NCI-H748 treated with DMSO at 0.1 percent for 48 hours (cell line): ENCODE measurements at regions not wholly inside any gene's neighbourhood (a gene's known extent, or its start where the extent isn't known, plus 50 kb on each side); places are given as distances from the start of the nearest gene placed in this dataset.

Source experiments
- DNase-seq: peaks from one replicate; lab custom pipeline; 2025; lab: John Stamatoyannopoulos, UW

DNA sequence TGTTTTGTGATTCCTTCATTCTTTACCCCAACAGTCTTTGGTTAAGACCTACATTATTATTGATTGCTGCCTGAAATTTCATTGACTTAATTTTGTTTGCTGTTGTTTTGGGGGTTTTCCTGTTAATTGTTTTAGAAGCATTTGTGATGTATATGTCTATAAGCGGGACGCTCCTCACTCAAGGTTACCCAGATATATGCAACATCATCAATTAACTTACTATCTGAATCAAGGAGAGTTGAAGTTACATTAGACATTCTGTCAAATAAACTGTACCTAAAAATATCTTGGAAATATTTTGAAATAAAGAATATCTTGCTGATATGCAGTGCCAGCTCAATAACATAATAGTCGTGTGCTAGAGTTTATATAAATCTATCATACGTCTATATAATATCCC, 125.9 kb upstream of the CDH18 start:
- no peak for DNase-seq

DNA sequence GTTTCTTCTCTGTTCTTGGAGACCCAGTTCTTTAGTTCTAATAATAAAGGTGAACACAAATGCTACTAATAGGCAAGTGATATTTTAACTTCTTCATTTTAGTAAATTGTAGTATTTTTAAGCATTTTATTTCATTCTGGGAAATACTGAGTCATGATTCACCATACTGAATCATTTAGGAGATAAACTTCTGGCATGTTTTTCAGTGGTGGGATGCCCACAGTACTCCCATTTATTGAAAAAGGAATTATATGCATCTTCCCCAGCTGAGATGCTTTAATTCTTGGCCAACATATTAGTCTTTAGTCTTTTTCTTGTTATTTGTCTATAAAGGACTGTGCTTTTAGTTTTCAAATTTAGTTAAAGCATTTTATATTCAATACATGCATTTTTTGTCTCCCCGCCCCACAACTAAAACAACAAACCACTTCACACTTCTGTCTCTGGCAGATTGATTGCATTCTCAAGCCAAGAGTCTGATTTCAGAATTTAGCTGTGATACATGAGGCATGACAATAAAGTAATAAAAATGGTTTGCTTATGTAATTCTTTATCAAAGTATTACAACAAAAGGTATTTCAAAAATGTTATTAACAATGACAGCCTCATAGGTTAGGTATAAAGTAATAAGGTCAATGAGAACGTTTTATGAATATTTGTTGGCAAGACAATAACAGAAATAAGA, 125.2 kb upstream of the CDH18 start:
- peak; percentile 84 for DNase-seq

DNA sequence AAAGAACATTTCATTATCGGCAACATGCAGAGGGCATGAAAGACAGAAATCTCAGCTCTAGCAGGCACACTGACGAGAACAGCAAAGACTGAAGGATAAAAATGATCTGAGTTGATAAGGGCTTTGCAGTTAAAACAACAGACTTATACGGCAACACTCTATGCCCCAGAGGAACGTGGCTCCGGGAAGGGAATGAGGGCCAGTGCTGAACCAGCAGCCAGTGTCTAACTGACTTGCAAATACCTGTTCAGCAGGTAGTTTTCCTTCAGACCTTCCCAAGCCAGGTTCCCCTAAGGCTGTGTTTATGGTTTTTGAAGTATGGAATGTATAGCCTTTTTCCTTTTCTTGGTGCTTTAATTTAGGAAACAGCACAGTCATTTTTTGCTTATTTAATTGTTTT, 121.3 kb upstream of the CDH18 start:
- no peak for DNase-seq

DNA sequence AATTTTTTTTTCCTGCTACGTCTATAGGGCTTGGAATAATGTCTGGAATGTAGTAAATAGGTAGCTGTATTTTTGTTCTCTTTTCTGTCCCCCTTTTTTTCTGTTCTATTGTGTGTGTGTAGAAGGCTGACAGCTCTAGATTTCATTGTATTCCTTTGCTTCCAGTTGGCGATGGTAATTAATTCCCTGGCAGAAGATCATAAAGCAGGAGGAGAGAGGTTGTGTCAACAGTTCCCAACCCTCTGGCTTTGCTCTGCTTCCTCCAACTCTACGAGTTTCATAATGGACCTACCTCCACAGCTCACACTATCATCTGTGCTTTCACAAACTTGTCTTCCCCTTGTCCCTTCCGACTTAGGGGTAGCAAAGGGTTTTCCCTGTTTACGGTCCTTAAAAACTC, 117.9 kb upstream of the CDH18 start:
- DNase-seq, result peak; percentile 68

DNA sequence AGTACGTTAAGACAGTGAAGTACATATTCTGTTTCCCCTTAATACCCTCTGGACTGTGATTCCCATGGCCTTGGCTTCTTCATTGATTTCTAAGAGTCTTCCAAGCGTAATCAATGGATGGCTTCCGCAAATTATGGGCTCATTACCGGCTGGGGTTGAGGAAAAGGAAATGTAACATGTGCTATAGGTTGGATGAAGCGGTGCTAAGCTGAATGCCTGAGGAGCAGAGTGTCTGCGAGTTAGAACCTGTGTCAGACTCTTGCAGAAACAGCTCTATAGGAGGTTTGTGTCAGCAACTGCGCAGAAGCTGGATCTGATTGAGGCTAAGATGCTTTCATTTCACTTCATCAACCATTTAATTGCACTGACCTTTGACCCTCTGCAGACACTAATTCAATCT, 114.3 kb upstream of the CDH18 start:
- DNase-seq, result no peak

DNA sequence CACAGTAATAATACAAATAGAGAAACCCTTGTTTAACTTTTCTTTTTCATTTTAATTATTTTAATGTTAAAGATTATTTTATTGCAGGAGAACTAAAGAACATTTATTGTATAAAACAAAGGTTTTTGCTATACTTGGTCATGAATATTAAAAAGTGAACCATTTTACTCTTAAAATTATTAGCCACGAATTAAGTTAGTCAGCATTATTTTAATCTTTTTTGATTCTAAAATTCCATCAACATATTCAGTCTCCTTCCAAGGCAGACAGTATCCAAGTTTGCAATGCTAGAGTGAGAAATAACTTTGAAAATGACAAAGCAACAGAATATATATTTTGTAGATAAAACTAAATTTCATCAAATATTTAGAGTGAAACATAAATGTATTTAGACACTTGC, 110.7 kb upstream of the CDH18 start:
- no peak for DNase-seq

DNA sequence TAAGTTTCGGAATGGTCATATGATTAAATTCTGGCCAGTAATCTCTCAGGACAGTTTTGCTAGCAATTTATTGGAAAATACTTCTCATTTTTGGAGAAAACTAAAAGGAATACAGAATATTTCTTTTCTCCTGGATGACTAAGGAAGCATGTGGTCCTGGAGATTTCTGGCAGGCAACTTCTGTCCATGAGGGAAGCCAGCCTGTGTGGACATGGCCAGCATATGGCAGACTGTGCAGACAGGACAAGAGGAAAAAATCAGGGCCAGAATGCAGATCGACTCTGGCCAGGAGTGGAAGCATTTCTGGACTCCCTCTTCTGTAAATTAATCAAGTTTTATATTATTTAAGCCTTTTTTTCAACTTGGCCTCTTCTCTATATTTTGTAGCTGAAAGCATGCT, 100.4 kb upstream of the CDH18 start:
- no peak for DNase-seq

DNA sequence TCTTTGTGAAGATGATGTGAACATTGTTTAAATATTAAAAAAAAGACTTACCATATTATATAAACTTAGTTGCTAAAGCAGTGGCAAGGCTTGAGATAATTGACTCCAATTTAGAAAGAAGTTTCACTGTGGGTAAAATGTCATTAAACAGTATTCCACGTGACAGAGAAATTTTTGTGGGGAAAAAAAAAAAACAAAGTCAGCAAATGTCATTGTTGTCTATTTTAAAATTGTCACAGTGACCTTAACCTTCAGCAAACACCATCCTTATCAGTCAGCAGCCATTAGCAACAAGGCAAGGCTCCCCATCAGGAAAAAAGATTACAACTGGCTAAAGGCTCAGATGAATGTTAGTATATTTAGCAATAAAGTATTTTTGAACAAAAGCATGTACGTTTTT, 99.3 kb upstream of the CDH18 start:
- DNase-seq, result no peak

DNA sequence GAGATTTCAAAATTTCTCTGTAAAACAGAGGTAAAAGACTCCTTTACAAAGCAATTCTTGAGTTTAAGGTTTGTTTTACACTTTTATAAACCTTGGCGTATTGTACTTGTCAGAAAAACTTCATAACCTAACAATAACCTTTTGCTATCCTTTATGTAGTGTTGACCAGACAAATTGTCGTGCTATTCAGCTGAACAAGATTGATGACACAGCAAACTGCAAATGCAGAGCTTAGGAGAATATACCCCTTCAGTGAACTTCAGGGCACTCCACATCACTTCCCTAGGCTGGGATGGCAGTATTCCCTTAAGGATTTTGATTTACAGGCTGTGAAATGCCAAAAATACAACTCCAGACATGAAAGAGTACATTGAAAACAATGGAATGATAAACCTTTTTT, 89.2 kb upstream of the CDH18 start:
- no peak for DNase-seq

DNA sequence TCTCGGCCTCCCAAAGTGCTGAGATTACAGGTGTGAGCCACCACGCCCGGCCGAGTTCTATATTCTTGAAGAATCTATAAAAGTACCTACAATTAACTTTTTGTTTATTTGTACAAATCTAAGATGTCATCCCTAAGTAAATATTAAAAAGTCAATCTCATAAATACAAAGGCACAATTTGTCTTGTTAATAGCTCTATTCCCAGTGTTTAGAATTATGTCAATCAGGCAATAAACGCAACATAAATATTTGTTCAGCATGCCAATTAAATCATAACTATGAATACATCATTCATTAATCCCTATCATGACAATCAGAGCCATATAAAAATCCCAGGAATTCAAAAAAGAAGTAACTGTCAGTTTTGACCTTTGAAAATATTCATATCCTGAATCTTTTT, 68.9 kb upstream of the CDH18 start:
- DNase-seq, result no peak

DNA sequence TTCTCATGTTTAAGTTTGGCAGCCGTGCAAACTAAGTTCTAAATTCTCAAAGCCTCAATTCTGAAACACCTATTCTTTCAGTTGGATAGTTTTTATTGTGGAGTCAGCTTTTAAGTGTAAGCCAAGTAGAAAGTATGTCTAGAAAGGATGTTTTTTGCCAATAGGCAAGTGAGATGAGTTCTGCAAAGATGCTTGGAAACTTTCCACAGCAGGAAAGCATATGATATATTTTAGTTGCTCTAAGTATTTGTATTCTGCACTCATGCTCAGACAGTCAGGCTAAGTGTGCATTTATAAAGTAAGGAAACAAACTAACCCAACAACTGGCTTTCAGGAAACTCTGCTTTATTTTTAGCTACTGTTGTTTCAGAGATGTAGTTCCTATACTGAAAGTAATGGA, 67.3 kb upstream of the CDH18 start:
- DNase-seq, result no peak

DNA sequence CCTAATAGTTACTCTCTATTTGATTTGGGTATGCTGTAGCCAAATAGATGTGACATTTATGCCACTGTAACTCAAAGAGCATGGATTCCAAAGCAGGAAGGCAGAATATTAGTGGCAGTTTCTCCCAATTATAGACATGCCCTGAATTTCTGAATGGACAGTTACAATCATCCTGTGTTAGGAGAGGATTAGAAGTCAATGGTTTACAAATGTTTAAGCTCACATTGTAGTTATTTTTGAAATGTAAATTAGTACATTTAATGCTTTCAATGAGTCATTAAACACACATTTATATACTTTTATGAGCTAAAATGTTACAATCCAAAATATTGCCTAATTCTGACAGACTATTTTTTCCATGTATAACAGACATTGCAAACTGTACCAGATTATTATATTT, 62.3 kb upstream of the CDH18 start:
- DNase-seq, result no peak

DNA sequence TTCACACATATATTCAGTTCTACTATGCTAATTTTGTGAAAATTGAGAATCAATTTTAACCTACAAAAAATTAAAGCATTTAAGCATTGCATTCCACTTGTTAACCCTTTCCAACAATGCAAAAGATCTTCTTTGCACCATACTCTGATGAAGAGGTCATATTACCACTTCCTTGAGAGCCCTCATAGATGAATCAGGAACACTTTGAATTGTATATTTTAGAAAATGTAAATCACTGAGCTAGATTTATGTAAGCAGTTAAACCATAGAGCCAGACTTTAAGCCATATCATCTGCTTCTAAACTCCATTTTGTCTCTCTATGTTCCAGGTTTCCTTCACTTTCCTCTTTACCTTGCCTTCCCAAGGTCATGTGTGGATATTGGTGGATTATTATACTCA, 56.5 kb upstream of the CDH18 start:
- no peak for DNase-seq

DNA sequence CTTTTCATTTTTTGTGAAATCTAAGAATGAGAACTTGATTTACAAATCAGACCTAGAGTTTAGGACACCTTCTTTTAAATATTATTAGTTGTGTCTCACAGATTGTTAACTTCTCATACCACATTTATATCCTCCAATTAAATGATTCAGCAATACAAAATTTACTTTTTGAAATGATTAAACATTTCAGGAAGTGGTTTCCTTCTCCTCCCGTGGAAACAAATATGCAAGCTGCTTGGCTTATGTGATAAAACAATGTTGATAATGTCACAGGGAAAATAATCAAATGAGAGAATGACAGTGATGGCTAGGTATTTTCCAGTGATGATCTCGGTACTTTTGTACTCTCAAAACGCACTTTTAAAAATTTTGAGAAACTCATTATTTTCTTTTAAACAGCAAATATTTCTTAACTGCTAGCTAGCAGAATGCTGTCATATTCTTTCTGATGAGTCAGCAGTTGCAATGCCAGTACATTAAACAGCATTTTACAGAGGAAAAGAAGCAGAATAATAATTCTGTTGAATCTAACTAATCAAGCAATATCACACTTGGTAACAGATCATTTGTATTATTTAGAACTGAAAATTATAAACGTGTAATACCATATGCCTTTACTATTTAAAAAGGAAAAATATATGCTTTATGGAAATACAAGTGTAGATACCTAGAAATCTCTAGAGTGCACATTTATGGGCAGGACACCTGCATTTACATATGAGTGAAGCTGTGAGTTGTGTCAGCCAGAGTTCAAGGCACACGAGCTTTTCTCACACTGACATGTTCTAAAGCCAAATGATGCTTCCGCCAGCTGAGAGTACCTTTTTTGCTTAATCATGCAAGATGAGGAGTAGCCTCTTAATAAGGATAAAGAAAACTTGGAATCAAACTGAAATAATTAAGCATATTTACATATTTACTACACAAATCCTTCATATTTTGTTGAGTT, 53.6 kb upstream of the CDH18 start:
- no peak for DNase-seq

DNA sequence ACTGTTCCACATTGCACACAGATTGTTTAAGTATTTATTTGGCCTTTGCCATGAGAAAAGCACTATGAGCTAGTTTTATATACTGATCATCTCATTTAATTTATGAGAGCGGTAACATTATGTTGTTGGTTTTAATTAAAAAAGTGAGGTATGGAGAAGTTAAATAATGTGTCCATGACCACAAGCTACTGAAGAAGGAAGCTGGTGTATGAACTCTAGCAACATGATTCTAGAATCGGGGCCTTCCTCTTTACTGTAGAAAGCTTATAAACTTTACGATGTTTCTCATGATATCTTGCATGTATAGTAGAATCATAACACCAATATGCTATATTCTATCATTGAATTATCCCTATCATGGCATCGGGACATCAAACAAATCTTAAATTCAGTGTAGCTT, 52.9 kb upstream of the CDH18 start:
- DNase-seq, result no peak
